H9 (cell line): ENCODE measurements at regions not wholly inside any gene's neighbourhood (a gene's known extent, or its start where the extent isn't known, plus 50 kb on each side); places are given as distances from the start of the nearest gene placed in this dataset.

Experiments used
- DNase-seq: peaks from one replicate; pipeline ENCODE4 v3.0.0-alpha.2; 2017
- H2AFZ ChIP-seq: one replicate; pipeline ENCODE4 v1.6.1; 2013; ENCODE audit warnings: mild to moderate bottlenecking, low read length, control low read depth, moderate library complexity
- H2AK5ac ChIP-seq: 2 replicates; pipeline ENCODE4 v1.6.1; 2013; ENCODE audit warnings: low read length, control low read depth, mixed read lengths; ENCODE audit not compliant: insufficient read length
- H2BK120ac ChIP-seq: one replicate; pipeline ENCODE4 v1.6.1; 2013; ENCODE audit warnings: low read depth, mild to moderate bottlenecking, low read length, control low read depth, inconsistent platforms; ENCODE audit not compliant: poor library complexity, severe bottlenecking
- H2BK12ac ChIP-seq: 2 replicates; pipeline ENCODE4 v1.6.1; 2013; ENCODE audit warnings: low read length, control low read depth, mixed read lengths, low read depth; ENCODE audit not compliant: insufficient read length
- H2BK15ac ChIP-seq: 2 replicates; pipeline ENCODE4 v1.6.1; 2013; ENCODE audit warnings: low read depth, low read length, control low read depth
- H2BK20ac ChIP-seq: one replicate; pipeline ENCODE4 v1.6.1; 2013; ENCODE audit warnings: low read depth, mild to moderate bottlenecking, low read length, control low read depth, inconsistent platforms; ENCODE audit not compliant: poor library complexity, severe bottlenecking
- H2BK5ac ChIP-seq: 2 replicates; pipeline ENCODE4 v1.6.1; 2013; ENCODE audit warnings: low read length, control low read depth, mixed read lengths; ENCODE audit not compliant: insufficient read length
- H3K14ac ChIP-seq: 2 replicates; pipeline ENCODE4 v1.6.1; 2013; ENCODE audit warnings: low read length, control low read depth; ENCODE audit not compliant: insufficient read depth
- H3K18ac ChIP-seq: 2 replicates; pipeline ENCODE4 v1.6.1; 2013; ENCODE audit warnings: low read depth, mild to moderate bottlenecking, mixed read lengths, low read length, control low read depth; ENCODE audit not compliant: insufficient read length
- H3K23ac ChIP-seq: 2 replicates; pipeline ENCODE4 v1.6.1; 2013; ENCODE audit warnings: low read length, control low read depth, mixed read lengths, low read depth; ENCODE audit not compliant: insufficient read length
- H3K23me2 ChIP-seq: 2 replicates; pipeline ENCODE4 v1.6.1; 2013; ENCODE audit warnings: low read depth, mild to moderate bottlenecking, mixed read lengths, low read length, control low read depth; ENCODE audit not compliant: insufficient read length, poor library complexity, severe bottlenecking
- H3K27ac ChIP-seq: 2 replicates; pipeline ENCODE4 v1.5.1; 2013; ENCODE audit warnings: low read length, control low read depth, mixed read lengths, low read depth; ENCODE audit not compliant: insufficient read length
- H3K27me3 ChIP-seq: 2 replicates; pipeline ENCODE4 v1.6.1; 2013; ENCODE audit warnings: low read length, control low read depth, inconsistent platforms; ENCODE audit not compliant: insufficient read depth
- H3K4ac ChIP-seq: 2 replicates; pipeline ENCODE4 v1.6.1; 2013; ENCODE audit warnings: low read depth, mild to moderate bottlenecking, control low read depth, inconsistent platforms, low read length, moderate library complexity
- H3K4me1 ChIP-seq: 2 replicates; pipeline ENCODE4 v1.6.1; 2013; ENCODE audit warnings: low read length, control low read depth, inconsistent platforms; ENCODE audit not compliant: insufficient read depth
- H3K4me2 ChIP-seq: 2 replicates; pipeline ENCODE4 v1.6.1; 2013; ENCODE audit warnings: low read length, control low read depth, mixed read lengths; ENCODE audit not compliant: insufficient read length, insufficient read depth
- H3K56ac ChIP-seq: 2 replicates; pipeline ENCODE4 v1.6.1; 2013; ENCODE audit warnings: low read depth, mild to moderate bottlenecking, mixed read lengths, low read length, control low read depth; ENCODE audit not compliant: insufficient read length
- H3K79me1 ChIP-seq: 2 replicates; pipeline ENCODE4 v1.6.1; 2013; ENCODE audit warnings: low read depth, mild to moderate bottlenecking, moderate library complexity, low read length, control low read depth, inconsistent platforms; ENCODE audit not compliant: insufficient read depth, poor library complexity, severe bottlenecking
- H3K79me2 ChIP-seq: 2 replicates; pipeline ENCODE4 v1.6.1; 2013; ENCODE audit warnings: low read length, control low read depth, inconsistent platforms; ENCODE audit not compliant: insufficient read depth
- H3K9ac ChIP-seq: 2 replicates; pipeline ENCODE4 v1.6.1; 2013; ENCODE audit warnings: low read length, control low read depth, mixed read lengths; ENCODE audit not compliant: insufficient read length; ENCODE audit errors: extremely low read depth
- H3K9me3 ChIP-seq: one replicate; pipeline ENCODE4 v1.6.1; 2013; ENCODE audit warnings: low read depth, low read length, inconsistent platforms; ENCODE audit not compliant: control insufficient read depth
- H3T11ph ChIP-seq: one replicate; pipeline ENCODE4 v1.6.1; 2013; ENCODE audit warnings: mild to moderate bottlenecking, low read length, control low read depth, inconsistent platforms
- H4K20me1 ChIP-seq: one replicate; pipeline ENCODE4 v1.6.1; 2013; ENCODE audit not compliant: control insufficient read depth, insufficient read length, insufficient read depth
- H4K5ac ChIP-seq: 2 replicates; pipeline ENCODE4 v1.6.1; 2013; ENCODE audit warnings: low read depth, mild to moderate bottlenecking, mixed read lengths, low read length, control low read depth; ENCODE audit not compliant: insufficient read length
- H4K8ac ChIP-seq: replicated peaks from 2 replicates; pipeline ENCODE4 v1.6.1; 2013; ENCODE audit warnings: low read length, control low read depth, mixed read lengths, low read depth; ENCODE audit not compliant: insufficient read length
- H4K91ac ChIP-seq: 2 replicates; pipeline ENCODE4 v1.6.1; 2013; ENCODE audit warnings: low read depth, mild to moderate bottlenecking, moderate library complexity, mixed read lengths, low read length, control low read depth; ENCODE audit not compliant: insufficient read length
- H3K27ac Mint-ChIP-seq, 3 experiments: 2 replicates in 2 of 3; 3 replicates in 1 of 3; pipeline ENCODE4 v1.8.0; 2020 to 2021; ENCODE audit warnings: mixed read lengths in 3 of 3, mild to moderate bottlenecking in 1 of 3, moderate library complexity in 1 of 3
- H3K27me3 Mint-ChIP-seq: 2 replicates; pipeline ENCODE4 v1.8.0; 2021; ENCODE audit warnings: low read depth, mild to moderate bottlenecking, moderate library complexity, mixed read lengths
- H3K36me3 Mint-ChIP-seq, 3 experiments: 2 replicates in 2 of 3; 3 replicates in 1 of 3; pipeline ENCODE4 v1.8.0; 2020 to 2021; ENCODE audit warnings: low read depth in 3 of 3, mixed read lengths in 3 of 3; ENCODE audit not compliant: insufficient read depth in 1 of 3
- H3K4me1 Mint-ChIP-seq, 2 experiments: 2 replicates each; pipeline ENCODE4 v1.8.0; 2020; ENCODE audit warnings: mixed read lengths in 2 of 2
- H3K4me3 Mint-ChIP-seq, 2 experiments: 2 replicates in 1 of 2; 3 replicates in 1 of 2; pipeline ENCODE4 v1.8.0; 2020 to 2021; ENCODE audit warnings: mild to moderate bottlenecking in 2 of 2, mixed read lengths in 2 of 2, moderate library complexity in 1 of 2
- H3K9me3 Mint-ChIP-seq, 2 experiments: 2 replicates in 1 of 2; 3 replicates in 1 of 2; pipeline ENCODE4 v1.8.0; 2020; ENCODE audit warnings: mild to moderate bottlenecking in 2 of 2, mixed read lengths in 2 of 2, moderate library complexity in 1 of 2
- WGBS: extraction: QIAGEN DNeasy Blood & Tissue Kit; methylation state at CpG from one replicate; pipeline ENCODE4 v1.1.7; 2013; ENCODE audit warnings: missing lambda C conversion rate, low lambda C conversion rate, mixed read lengths; ENCODE audit not compliant: insufficient read length; ENCODE audit errors: extremely low coverage; 5-methylcytosine and 5-hydroxymethylcytosine counted together
- TF ChIP-seq, protein P1 (sequence below): fragments of 200-600 bp; sonication (generic); conservative IDR thresholded peaks from 3 replicates; pipeline ENCODE4 v1.8.0; 2021; ENCODE audit warnings: antibody characterized with exemption, mild to moderate bottlenecking

GRCh38 chr1:221451741-221452140 is 290.1 kb downstream of the DUSP10 start:
- Histone ChIP-seq H3K23me2 (no peaks in the 10 kb centered on the region), H2BK120ac (no peak overlapping the region), H3K23ac (no peak overlapping the region), H2AFZ (no peak overlapping the region), H2BK20ac (no peak overlapping the region), H3K9ac (no peak overlapping the region), H3K27ac (no peak overlapping the region), H3K27me3 (no peaks in the 10 kb centered on the region), H4K5ac (no peak overlapping the region), H3T11ph (no peak overlapping the region), H4K20me1 (no peaks in the 10 kb centered on the region), H3K4me2 (no peak overlapping the region), H3K4ac (no peak overlapping the region), H2BK5ac (no peak overlapping the region), H3K4me1 (no peaks in the 10 kb centered on the region), H2BK12ac (no peak overlapping the region), H2BK15ac (no peak overlapping the region), H3K18ac (no peak overlapping the region), H3K79me2 (no peaks in the 10 kb centered on the region), H2AK5ac (no peak overlapping the region), H4K8ac (no peak overlapping the region), H3K56ac (no peak overlapping the region), H3K14ac (no peak overlapping the region), H4K91ac (no peak overlapping the region), H3K9me3 (no peaks in the 10 kb centered on the region), H3K79me1 (no peaks in the 10 kb centered on the region)
- Mint-ChIP-seq H3K36me3 (no peaks in the 10 kb centered on the region), H3K4me1 (peaks cover 4% of the 10 kb centered on the region in 2 experiments; a peak in 3 of 4 replicates), H3K4me3 (no peak overlapping the region), H3K27ac (no peak overlapping the region), H3K27me3 (no peaks in the 10 kb centered on the region), H3K9me3 (no peaks in the 10 kb centered on the region)
- TF ChIP-seq, protein P1, sequence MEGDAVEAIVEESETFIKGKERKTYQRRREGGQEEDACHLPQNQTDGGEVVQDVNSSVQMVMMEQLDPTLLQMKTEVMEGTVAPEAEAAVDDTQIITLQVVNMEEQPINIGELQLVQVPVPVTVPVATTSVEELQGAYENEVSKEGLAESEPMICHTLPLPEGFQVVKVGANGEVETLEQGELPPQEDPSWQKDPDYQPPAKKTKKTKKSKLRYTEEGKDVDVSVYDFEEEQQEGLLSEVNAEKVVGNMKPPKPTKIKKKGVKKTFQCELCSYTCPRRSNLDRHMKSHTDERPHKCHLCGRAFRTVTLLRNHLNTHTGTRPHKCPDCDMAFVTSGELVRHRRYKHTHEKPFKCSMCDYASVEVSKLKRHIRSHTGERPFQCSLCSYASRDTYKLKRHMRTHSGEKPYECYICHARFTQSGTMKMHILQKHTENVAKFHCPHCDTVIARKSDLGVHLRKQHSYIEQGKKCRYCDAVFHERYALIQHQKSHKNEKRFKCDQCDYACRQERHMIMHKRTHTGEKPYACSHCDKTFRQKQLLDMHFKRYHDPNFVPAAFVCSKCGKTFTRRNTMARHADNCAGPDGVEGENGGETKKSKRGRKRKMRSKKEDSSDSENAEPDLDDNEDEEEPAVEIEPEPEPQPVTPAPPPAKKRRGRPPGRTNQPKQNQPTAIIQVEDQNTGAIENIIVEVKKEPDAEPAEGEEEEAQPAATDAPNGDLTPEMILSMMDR: no peak
- DNase-seq: no peak
- no CpG with 5 or more reads among the region's 1 CpG for WGBS
